ENCODE measurements at regions not wholly inside any gene's neighbourhood (a gene's known extent, or its start where the extent isn't known, plus 50 kb on each side); places are given as distances from the start of the nearest gene placed in this dataset.

- TF ChIP-seq, protein P1, sequence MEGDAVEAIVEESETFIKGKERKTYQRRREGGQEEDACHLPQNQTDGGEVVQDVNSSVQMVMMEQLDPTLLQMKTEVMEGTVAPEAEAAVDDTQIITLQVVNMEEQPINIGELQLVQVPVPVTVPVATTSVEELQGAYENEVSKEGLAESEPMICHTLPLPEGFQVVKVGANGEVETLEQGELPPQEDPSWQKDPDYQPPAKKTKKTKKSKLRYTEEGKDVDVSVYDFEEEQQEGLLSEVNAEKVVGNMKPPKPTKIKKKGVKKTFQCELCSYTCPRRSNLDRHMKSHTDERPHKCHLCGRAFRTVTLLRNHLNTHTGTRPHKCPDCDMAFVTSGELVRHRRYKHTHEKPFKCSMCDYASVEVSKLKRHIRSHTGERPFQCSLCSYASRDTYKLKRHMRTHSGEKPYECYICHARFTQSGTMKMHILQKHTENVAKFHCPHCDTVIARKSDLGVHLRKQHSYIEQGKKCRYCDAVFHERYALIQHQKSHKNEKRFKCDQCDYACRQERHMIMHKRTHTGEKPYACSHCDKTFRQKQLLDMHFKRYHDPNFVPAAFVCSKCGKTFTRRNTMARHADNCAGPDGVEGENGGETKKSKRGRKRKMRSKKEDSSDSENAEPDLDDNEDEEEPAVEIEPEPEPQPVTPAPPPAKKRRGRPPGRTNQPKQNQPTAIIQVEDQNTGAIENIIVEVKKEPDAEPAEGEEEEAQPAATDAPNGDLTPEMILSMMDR (IDR thresholded peaks at IDR 0.05; ENCODE audit: low read depth, low read length) = no peak
- H3K4me3 ChIP-seq (ENCODE audit: low read depth, low read length) = no peak overlapping the region
Measured at GRCh38 chr15:69627548-69628158, 175.0 kb downstream of the RPLP1 start.

GRCh38 chr15:69628256-69629093 lies 175.9 kb downstream of the RPLP1 start:
- TF ChIP-seq, protein P1 (IDR thresholded peaks at IDR 0.05; ENCODE audit: low read depth, low read length) = no peak
- H3K4me3 ChIP-seq (ENCODE audit: low read depth, low read length) = no peak overlapping the region

GRCh38 chr15:69629631-69630161 lies 177.1 kb downstream of the RPLP1 start:
- TF ChIP-seq, protein P1 (IDR thresholded peaks at IDR 0.05; ENCODE audit: low read depth, low read length) = no peak

GRCh38 chr15:69631005-69631404 lies 178.4 kb downstream of the RPLP1 start:
- TF ChIP-seq, protein P1 (IDR thresholded peaks at IDR 0.05; ENCODE audit: low read depth, low read length) = no peak
- no peak overlapping the region for H3K4me3 ChIP-seq (ENCODE audit: low read depth, low read length)

More at GRCh38 chr15:69629631-69630161, 177.1 kb downstream of the RPLP1 start:
- H3K4me3 ChIP-seq (ENCODE audit: low read depth, low read length) = no peak overlapping the region

GRCh38 chr15:69631978-69632377 lies 179.4 kb downstream of the RPLP1 start:
- TF ChIP-seq, protein P1 (IDR thresholded peaks at IDR 0.05; ENCODE audit: low read depth, low read length) = no peak
- no peak overlapping the region for H3K4me3 ChIP-seq (ENCODE audit: low read depth, low read length)

- TF ChIP-seq, protein P1 (IDR thresholded peaks at IDR 0.05; ENCODE audit: low read depth, low read length) = no peak
- no peak overlapping the region for H3K4me3 ChIP-seq (ENCODE audit: low read depth, low read length)
Measured at GRCh38 chr15:69634860-69635259, 182.2 kb downstream of the RPLP1 start.
